ENCODE measurements at regions not wholly inside any gene's neighbourhood (a gene's known extent, or its start where the extent isn't known, plus 50 kb on each side); places are given as distances from the start of the nearest gene placed in this dataset.

DNA sequence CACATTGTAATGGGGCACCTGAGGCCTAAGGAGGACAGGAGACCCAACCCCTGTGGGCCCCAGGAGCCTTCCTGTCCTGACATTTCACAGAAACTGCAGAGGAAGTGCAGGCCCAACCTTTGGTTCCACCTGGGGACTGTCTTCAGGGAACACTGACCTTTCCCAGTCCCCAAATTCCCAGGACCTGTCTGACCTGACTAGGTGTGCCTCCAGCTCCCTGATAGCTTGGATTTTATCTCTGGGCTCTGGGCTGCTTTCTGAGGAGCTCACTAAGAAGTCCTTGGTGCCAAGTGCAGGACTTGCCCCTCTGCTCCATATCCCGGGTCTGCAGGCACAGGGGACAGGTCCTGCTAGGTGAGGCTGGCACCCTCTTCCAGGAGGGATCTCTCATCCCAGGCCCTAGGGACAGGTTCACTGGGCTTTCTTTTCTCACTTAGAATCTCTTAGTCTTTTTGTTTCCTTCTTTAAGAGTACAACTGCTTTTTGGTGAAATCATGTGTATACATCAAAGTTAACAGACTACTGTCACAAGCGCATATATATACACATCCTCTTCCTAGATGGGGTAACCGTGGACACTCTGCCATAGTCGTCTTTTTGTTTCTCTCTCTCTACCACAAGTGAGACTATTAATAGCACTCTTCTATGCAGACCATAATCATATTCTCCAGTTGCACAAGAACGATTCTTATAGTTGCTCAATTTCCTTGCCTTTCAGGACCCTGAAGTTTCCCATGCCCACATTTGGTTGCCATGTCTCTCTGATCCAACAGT lies 72.0 kb upstream of the IGLL5 start:
- TF ChIP-seq POLR2A (IDR thresholded peaks at IDR 0.05) = no peak
- no peak for TF ChIP-seq CTCF (IDR thresholded peaks at IDR 0.05)
- TF ChIP-seq EP300 (IDR thresholded peaks at IDR 0.05) = no peak
- no peak for TF ChIP-seq POLR2AphosphoS5 (IDR thresholded peaks at IDR 0.05)
